Thymus (tissue), 11 donors: ENCODE measurements at regions not wholly inside any gene's neighbourhood (a gene's known extent, or its start where the extent isn't known, plus 50 kb on each side); places are given as distances from the start of the nearest gene placed in this dataset.

Experiments used
- DNase-seq, 9 donors: peaks; one replicate each; pipeline ENCODE4 v3.0.0-alpha.2; 2013; ENCODE audit warnings: low spot score in 9 of 9, low read depth in 6 of 9, missing footprints in 1 of 9
- H3K27ac ChIP-seq, 2 donors: one replicate each; pipeline ENCODE4 v1.5.1; 2013; ENCODE audit warnings: control low read depth in 1 of 2, low read depth in 1 of 2, low read length in 1 of 2, mild to moderate bottlenecking in 1 of 2, moderate library complexity in 1 of 2
- H3K27me3 ChIP-seq, 2 donors: one replicate each; pipeline ENCODE4 v1.5.1; 2013; ENCODE audit warnings: low read length in 1 of 2; ENCODE audit not compliant: control insufficient read depth in 2 of 2, insufficient read depth in 1 of 2
- H3K36me3 ChIP-seq, 2 donors: one replicate each; pipeline ENCODE4 v1.5.1; 2013; ENCODE audit warnings: low read length in 1 of 2, mild to moderate bottlenecking in 1 of 2, moderate library complexity in 1 of 2; ENCODE audit not compliant: control insufficient read depth in 2 of 2, insufficient read depth in 2 of 2
- H3K4me1 ChIP-seq, 2 donors: one replicate each; pipeline ENCODE4 v1.5.1; 2013; ENCODE audit warnings: low read length in 2 of 2; ENCODE audit not compliant: control insufficient read depth in 2 of 2, insufficient read depth in 2 of 2
- H3K4me3 ChIP-seq, 2 donors: one replicate each; pipeline ENCODE4 v1.5.1; 2013; ENCODE audit warnings: low read length in 2 of 2, control low read depth in 1 of 2, mild to moderate bottlenecking in 1 of 2
- H3K9me3 ChIP-seq, 2 donors: one replicate each; pipeline ENCODE4 v1.5.1; 2013; ENCODE audit warnings: low read length in 1 of 2, mild to moderate bottlenecking in 1 of 2; ENCODE audit not compliant: control insufficient read depth in 2 of 2, insufficient read depth in 1 of 2
- WGBS: extraction: QIAGEN DNeasy Blood & Tissue Kit; methylation state at CpG from one replicate; pipeline ENCODE4 v1.1.7; 2013; 5-methylcytosine and 5-hydroxymethylcytosine counted together
- donor health status: healthy.

DNA sequence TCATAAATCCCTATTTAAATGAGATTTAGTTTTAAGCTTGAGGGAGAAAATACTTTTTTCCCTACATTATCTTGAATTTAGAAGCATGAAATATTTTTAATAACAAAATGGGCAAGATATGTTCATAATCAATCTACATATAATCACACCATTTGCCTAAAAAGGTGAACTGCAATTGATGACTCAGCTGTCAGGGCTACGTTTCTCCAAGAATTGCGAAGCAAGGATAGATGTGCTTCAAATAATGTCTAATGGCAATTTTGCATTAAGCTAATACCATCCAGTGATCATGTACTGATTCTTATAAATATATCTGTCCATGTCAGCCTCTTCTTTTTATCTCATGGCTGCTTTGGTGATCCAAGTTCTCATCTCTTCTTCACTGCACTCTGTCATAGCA, 404.4 kb downstream of the MAN2A1 start:
- H3K9me3 ChIP-seq = no peaks in the 10 kb centered on the region
- no peaks in the 10 kb centered on the region for H3K27me3 ChIP-seq
- no peak for DNase-seq
- H3K4me3 ChIP-seq = no peak overlapping the region
- H3K4me1 ChIP-seq = peaks cover 16 to 21% of the 10 kb centered on the region in 2 donors
- H3K27ac ChIP-seq = no peak overlapping the region
- H3K36me3 ChIP-seq = no peaks in the 10 kb centered on the region
- WGBS = 96% methylated on average over 2 of the region's 2 CpGs

DNA sequence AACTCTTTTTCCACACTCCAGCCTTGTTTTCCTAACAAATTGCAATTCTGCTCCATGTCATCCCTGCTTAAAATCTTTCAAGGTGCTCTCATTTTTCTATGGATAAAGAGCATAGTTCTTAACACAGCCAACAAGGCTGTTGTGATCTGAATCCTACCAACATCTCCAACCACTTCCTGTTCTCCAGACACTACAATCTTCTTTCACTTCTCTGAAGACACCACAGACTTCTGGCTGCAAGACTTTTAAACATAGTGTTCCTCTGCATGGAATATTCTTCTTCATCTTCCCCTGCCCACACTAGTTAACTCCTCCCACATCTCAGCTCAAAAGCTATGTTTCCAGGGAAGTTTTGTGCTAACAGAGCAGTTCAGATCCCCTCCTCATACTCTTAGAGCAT, 404.8 kb downstream of the MAN2A1 start:
- Histone ChIP-seq H3K36me3 (no peaks in the 10 kb centered on the region), H3K9me3 (no peaks in the 10 kb centered on the region), H3K4me3 (no peak overlapping the region), H3K4me1 (peaks cover 16 to 21% of the 10 kb centered on the region in 2 donors), H3K27ac (no peak overlapping the region), H3K27me3 (no peaks in the 10 kb centered on the region)
- peak in 1 of 9 donors; percentile 56 for DNase-seq

DNA sequence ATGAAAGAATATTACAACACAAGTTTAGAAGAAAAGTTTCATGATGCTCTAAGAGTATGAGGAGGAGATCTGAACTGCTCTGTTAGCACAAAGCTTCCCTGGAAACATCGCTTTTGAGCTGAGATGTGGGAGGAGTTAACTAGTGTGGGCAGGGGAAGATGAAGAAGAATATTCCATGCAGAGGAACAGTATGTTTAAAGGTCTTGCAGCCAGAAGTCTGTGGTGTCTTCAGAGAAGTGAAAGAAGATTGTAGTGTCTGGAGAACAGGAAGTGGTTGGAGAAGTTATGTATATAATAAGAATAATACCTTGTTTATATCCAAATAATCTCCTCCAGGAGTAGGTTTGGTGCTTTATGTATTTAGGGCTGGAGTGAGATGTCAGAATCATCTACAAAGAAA, 406.7 kb downstream of the MAN2A1 start:
- no peak for DNase-seq
- Histone ChIP-seq H3K4me1 (peaks cover 16 to 21% of the 10 kb centered on the region in 2 donors), H3K27me3 (no peaks in the 10 kb centered on the region), H3K4me3 (no peak overlapping the region), H3K9me3 (no peaks in the 10 kb centered on the region), H3K27ac (peak overlapping the region in 1 of 2 donors; percentile 48), H3K36me3 (no peaks in the 10 kb centered on the region)
- WGBS = 32% methylated on average over 1 of the region's 1 CpG

DNA sequence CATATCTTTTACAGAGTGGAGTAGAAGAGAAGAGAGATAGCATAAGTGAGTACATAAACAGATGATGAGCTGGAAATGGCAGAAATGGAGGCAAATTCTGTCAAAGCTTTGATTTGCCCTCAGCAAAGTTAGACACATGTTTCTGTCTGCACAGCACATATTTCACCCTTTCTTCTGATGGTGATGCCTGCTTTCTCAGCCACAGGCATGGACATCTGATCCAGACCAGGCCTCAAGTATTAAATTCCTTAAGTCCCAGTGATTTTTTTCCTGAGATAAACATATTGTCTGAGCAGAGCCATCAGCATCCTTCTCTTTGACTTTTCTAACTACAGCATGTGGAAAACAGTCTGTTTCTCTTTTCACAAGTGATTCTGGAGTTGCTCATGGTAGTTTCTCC, 409.8 kb downstream of the MAN2A1 start:
- no peak overlapping the region for H3K4me3 ChIP-seq
- DNase-seq = no peak
- no peaks in the 10 kb centered on the region for H3K27me3 ChIP-seq
- no peaks in the 10 kb centered on the region for H3K9me3 ChIP-seq
- no peaks in the 10 kb centered on the region for H3K36me3 ChIP-seq
- H3K27ac ChIP-seq = no peak overlapping the region
- peaks cover 20 to 32% of the 10 kb centered on the region in 2 donors for H3K4me1 ChIP-seq

DNA sequence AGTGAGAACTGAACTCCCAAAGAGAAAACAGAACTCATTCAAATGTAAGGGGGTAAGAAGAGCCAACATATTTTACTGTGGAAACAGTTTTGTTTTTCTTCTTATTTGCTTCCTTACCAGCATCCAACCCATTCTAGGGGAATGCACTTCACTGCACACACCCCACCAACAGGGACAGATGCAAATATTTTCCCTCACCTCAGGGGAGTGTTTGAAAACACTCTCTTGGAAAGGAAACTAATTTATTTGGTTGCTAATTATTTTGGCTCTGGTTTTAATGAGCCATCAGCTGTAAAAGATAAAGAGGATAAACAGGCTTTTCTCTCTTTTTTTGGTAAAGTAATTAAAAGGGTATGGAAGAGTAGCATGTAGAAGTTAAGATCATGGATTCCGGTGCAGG, 413.4 kb downstream of the MAN2A1 start:
- Histone ChIP-seq H3K4me3 (no peak overlapping the region), H3K9me3 (no peaks in the 10 kb centered on the region), H3K27me3 (no peaks in the 10 kb centered on the region), H3K4me1 (peaks cover 31 to 50% of the 10 kb centered on the region in 2 donors), H3K27ac (no peak overlapping the region), H3K36me3 (no peaks in the 10 kb centered on the region)
- 97% methylated on average over 1 of the region's 1 CpG for WGBS
- no peak for DNase-seq

DNA sequence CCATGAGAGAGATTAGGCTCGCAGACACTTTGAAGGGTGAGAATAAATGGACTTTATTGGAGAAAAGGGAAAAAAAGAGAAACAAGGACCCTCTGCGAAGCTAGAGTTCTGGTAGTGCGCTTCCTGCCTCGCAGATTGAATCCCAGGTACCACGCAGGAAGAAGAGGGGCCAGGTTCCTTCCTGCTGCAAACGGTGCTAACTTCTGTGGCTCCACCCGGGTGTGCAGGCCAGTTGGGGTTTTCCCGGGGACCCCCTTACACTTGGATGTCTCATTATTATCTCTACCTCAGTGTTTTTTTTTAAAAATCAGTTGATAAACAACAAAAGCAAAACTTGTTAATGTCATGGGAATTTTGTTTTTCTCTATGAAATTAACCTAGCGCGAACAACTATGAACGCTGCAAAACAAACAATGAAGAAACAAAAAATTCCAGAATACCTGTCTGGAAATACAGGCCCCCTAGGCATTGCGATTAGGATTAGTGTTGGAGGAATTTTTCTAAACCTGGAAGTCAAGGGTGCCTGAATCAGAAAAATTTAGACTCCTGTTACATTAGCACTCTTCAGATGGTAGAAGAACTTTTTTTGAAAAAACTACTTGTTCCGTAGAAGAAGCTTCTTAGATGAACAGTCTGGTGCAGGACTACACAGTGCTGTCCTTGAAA, 414.5 kb downstream of the MAN2A1 start:
- no peaks in the 10 kb centered on the region for H3K9me3 ChIP-seq
- H3K27me3 ChIP-seq = no peaks in the 10 kb centered on the region
- peaks cover 31 to 60% of the 10 kb centered on the region in 2 donors for H3K4me1 ChIP-seq
- H3K36me3 ChIP-seq = no peaks in the 10 kb centered on the region
- H3K4me3 ChIP-seq = no peak overlapping the region
- peak in 2 of 9 donors; percentile 37 to 54 for DNase-seq
- 42% methylated on average over 13 of the region's 13 CpGs for WGBS
- peak overlapping the region in 1 of 2 donors; percentile 86 for H3K27ac ChIP-seq

DNA sequence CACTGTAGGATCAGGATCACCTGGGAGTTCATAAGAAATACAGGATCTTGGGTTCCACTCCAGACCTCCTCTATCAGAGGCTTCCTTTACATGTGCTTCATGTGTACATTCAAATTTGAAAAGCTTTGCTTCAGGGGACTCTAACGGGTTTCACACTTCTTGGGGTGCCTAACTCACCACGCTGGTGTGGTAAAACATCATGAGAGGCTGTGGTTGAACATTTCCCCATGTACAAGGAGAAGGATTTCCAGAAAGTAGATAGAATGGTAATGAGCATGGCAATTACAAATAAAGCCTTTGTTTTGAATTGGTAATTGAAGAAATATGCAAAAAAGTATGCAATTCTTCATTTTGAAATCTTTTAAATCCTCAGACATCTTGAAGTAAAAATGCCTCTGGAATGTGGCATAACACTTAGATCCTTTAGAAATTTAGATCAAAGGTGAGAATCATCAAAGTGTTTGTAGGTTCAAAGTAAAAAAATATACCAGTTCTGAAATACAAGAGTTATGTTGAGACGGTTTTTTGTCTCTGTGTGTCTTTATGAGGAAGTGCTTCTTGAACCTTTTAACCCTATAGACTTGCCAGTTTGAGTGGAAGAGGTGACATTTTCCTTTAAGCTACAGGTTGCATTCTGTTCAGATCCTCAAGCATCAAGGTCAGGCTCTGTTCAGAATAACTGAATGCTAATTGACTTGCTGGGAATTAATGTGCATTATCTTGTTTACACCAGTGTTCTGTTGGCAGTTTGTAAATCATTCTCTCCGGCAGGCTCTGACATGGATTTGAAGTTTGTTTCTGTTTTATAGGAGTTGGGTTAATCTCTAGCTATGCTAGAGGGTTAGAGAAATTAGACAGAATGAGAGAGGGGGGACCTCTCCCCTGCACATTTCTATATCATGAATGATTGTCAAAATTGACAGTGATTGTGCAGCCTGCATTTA, 415.3 kb downstream of the MAN2A1 start:
- H3K27me3 ChIP-seq = no peaks in the 10 kb centered on the region
- H3K27ac ChIP-seq = peak overlapping the region in 1 of 2 donors; percentile 86
- no peaks in the 10 kb centered on the region for H3K36me3 ChIP-seq
- DNase-seq = peak in 4 of 9 donors; percentile 35 to 72 (median 54)
- WGBS = 27% methylated on average over 4 of the region's 4 CpGs
- H3K9me3 ChIP-seq = no peaks in the 10 kb centered on the region
- no peak overlapping the region for H3K4me3 ChIP-seq
- peaks cover 31 to 65% of the 10 kb centered on the region in 2 donors for H3K4me1 ChIP-seq

DNA sequence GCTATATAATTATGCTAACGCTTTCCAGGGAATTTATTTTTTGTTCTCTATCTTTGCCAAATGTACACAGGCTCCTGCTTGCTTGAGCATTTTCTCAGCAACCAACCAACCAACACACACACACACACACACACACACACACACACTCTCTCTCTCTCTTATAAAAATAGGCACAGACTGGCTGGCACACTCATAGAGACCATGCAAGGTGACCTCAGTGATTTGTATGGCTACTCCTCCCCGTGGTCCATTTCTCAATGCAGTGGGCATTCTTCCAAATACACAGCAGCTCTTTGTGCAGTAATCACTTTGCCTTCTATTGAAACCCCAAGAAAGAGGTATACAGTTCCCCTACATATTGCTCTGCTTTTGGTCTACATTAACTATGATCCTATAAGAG, 416.0 kb downstream of the MAN2A1 start:
- 96% methylated on average over 2 of the region's 2 CpGs for WGBS
- H3K9me3 ChIP-seq = no peaks in the 10 kb centered on the region
- no peaks in the 10 kb centered on the region for H3K36me3 ChIP-seq
- H3K27me3 ChIP-seq = no peaks in the 10 kb centered on the region
- H3K4me3 ChIP-seq = no peak overlapping the region
- H3K27ac ChIP-seq = peak overlapping the region in 1 of 2 donors; percentile 86
- DNase-seq = no peak
- peaks cover 31 to 67% of the 10 kb centered on the region in 2 donors for H3K4me1 ChIP-seq

DNA sequence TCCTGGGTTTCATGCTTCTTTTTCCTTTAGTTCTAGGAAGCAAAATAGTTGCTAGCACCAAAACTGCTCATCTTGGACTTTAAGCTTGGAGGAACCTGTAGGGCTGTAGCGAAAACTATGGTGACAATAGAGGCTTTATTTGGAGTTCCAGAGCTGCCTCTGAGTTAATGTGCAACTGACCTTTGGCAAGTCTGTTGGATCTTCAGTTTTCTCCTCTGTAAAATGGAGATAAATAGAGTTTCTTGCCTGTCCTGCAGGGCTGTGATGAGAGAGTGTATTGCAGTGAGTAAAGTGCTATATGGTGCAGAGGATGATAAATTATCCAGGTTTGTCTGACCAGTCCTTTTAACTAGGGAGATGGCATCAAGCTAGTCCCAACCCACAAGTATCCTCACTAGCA, 417.0 kb downstream of the MAN2A1 start:
- Histone ChIP-seq H3K4me1 (peaks cover 31 to 67% of the 10 kb centered on the region in 2 donors), H3K27me3 (no peaks in the 10 kb centered on the region), H3K27ac (no peak overlapping the region), H3K36me3 (no peaks in the 10 kb centered on the region), H3K4me3 (no peak overlapping the region), H3K9me3 (no peaks in the 10 kb centered on the region)
- 97% methylated on average over 1 of the region's 1 CpG for WGBS
- DNase-seq = no peak
